ENCODE measurements at regions not wholly inside any gene's neighbourhood (a gene's known extent, or its start where the extent isn't known, plus 50 kb on each side); places are given as distances from the start of the nearest gene placed in this dataset.

DNA sequence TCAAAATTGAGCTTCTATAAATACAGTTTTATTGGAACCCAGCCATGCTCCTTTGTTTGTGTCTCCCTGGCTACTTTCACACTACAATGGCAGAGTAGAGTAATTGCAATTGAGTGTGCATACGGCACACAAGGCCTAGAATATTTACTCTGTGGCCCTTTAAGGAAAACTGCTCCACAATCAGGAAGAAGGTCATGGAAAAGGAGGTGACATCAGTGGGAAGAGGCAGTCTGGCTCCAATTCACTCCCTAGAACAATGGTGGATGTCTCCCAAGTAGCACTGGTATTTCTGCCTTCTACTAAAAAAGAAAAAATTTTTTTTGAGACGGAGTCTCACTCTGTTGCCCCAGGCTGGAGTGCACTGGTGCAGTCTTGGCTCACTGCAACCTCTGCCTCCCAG is 51.3 kb downstream of the KRTAP19-8 start:
- DNase-seq: no peak

DNA sequence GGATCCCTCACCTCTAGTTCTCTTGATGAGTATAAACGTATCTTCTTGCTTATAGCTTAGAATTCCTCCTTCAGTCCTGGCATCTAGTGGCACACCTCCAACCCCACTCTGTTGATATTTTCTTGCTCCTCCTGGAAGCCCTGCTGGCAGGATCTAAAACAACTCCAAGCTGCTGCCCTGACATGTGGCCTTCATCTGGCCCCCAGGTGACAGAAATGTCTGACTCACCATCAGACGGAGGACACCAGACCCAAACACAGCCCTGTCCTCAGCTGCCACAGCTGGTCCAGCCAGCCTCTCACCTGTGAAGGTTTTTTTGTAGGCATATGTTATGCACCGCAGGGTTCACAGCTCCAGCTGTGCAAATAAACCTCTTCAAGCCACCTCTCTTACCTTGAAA is 53.4 kb downstream of the KRTAP19-8 start:
- DNase-seq: no peak

DNA sequence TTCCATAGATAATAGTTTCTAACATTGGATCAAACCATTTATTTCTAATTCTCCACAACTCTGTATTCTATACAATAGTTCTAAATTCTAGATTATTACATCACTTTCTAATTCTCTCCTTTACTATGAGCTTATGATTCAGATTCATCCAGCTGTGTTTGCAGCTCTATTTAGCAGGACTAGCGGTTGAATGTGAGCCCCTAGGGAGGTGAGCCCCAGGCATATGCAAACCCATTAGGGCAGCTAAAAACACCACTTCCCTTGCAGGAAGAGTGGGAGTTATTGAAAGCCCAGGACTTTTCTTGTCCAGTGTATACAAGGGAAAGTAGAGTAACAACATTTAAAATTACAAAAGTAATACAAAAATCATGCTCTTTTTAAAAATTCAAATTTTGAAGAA is 56.9 kb downstream of the KRTAP19-8 start:
- DNase-seq: peak; percentile 39

DNA sequence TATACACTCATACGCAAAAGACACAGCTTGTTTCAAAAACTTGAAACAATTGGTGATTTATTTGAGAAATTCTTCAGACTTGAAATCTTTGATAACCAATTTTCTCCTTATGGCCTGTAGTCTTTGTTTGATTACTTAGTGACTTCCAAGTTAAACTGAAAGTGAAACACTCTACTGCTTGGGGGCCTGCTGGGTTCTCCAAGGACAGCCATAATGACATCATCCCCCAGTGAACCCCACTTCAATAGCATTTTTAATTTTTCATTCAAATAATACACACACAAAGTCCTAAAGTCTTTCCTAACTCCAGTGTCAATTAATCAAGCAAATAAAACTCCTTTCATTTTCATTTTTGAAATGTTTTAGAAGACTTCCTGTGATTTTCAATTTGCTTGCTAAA is 59.2 kb downstream of the KRTAP19-8 start:
- DNase-seq: no peak

GRCh38 chr21:30964283-30964682 is 74.0 kb downstream of the KRTAP19-8 start:
- no peak for DNase-seq

- DNase-seq: no peak
Observed at GRCh38 chr21:30963502-30963901, 74.8 kb downstream of the KRTAP19-8 start.

- DNase-seq: no peak
Observed at GRCh38 chr21:30962013-30962412, 76.3 kb downstream of the KRTAP19-8 start.

DNA sequence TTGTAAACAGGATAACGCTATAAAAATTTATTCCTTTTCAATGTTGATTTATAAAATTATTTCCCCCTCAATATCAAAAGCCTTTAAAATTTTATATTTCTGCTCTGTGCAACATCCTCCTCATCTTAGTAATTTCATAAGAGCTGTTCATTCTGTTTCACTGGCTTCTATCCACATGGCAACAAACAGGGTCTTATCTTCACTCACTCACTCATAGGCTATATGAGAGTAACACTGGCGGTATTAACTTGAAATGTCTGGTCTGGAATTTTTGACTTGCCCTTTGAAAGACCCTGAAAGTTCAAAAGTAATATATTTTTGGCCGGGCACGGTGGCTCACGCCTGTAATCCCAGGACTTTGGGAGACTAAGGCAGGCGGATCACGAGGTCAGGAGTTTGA is 77.4 kb upstream of the KRTAP11-1 start:
- DNase-seq: no peak

GRCh38 chr21:30957010-30957409 is 75.6 kb upstream of the KRTAP11-1 start:
- no peak for DNase-seq

DNA sequence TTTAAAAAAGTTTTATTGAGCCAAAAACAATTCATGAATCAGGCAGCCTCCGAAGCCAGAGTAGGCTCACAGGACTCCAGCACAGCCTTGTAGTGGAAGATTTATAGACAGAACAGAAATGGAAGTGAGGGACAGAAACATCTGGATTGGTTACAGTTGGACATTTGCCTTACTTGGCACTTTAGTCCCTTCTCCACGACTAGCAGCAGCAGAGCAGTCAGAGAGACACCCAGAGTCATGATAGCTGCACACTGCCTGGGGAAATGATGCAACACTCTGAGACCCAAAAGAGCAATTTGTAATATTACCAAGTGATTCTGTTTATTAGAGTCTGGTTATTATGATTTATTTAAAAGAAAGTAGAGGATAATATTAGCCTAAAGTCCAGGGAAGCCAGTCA is 72.2 kb upstream of the KRTAP11-1 start:
- DNase-seq: no peak

- DNase-seq: no peak
Observed at GRCh38 chr21:30947141-30947540, 65.8 kb upstream of the KRTAP11-1 start.

DNA sequence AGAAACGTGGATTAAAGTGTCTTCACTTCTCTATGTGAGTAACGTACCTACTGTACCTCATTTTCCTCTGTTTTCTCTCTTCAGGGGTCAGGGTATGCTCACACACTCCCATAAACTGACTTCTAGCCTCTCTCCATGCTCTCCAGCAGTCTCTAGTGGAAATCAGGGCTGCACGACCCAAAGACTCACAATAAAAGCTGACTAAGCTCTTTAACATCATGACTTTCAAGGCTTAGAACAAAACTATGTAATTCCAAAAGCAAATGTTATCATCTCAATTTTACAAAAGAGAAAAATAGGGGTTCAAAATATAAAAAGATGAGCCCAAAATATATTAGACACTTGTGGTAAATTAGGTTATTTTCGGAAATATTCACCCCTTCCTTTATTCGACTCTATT is 62.5 kb upstream of the KRTAP11-1 start:
- DNase-seq: no peak

DNA sequence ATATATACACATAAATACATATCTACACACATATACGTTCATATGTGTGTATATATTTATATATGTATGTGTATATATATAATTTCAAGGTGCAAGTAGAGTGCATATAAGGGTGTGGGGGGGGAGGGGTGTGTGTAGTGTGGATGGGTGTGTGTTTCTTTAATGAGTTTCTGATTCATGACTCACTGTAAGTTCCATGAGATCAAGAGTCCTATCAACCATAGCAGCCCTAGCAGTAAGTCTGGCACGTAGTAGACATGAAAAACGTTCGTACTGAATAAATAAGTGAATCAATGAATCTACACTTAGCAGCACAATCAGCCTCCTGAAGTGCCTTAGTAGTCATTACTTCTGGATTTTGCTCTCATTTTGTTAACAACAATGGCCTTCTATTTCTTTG is 61.9 kb upstream of the KRTAP11-1 start:
- no peak for DNase-seq

DNA sequence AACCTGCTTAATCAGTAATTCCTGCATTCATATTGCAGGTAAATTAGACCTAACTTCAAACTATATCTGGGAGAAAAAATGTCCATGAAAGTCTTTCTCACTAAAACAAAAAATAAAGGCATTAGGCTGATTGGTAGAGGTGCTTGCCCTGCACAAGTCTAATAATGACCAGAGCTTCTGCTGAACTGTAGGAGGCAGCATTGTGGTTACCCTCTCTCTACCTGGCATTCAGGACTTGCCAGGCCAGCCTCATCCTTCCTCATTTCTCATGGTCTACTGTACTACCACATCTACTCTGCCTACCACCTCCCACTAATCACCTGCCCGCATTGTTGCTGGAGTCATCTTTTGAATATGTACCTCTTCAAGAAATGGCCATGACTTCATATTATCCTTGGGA is 60.8 kb upstream of the KRTAP11-1 start:
- DNase-seq: no peak

- no peak for DNase-seq
Observed at GRCh38 chr21:30936207-30936606, 54.8 kb upstream of the KRTAP11-1 start.

GRCh38 chr21:30935889-30936168 is 54.4 kb upstream of the KRTAP11-1 start:
- no peak for DNase-seq

DNA sequence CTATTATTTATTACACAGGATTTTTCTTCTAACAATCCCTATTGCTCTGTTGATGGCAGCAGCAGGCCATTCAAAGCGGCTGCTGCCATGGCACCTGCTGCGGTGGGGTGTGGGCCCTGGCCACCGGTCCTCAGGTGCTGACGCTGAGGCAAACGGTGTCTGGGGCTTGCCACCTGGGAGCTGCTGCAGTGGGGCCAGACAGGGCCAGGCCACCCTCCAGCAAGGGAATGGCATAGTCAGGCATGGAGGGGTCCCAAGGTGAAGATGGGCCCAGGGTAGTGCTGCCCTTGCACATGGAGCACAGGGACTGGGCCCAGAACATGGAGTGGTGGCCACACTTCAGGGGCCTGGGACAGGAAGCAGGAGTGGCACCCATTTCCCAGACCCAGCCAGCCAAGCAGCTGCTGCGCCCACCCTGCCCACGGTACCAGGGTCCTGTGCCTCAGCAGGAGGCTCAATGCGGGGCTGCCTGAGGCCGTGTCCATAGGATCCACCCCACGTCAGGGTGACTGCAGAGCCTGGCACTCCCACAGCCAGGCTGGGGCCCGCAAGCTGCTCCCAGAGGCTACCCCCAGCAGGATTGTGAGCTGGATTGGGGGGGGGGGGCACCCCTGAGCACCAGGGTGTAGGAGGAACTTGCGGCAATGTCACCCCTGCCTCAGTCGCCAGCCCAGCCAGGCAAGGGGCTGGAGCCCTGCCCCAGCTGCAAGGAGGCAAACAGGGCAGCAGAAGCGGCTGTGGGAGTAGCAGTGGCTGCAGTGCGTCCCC is 53.9 kb upstream of the KRTAP11-1 start:
- no peak for DNase-seq

DNA sequence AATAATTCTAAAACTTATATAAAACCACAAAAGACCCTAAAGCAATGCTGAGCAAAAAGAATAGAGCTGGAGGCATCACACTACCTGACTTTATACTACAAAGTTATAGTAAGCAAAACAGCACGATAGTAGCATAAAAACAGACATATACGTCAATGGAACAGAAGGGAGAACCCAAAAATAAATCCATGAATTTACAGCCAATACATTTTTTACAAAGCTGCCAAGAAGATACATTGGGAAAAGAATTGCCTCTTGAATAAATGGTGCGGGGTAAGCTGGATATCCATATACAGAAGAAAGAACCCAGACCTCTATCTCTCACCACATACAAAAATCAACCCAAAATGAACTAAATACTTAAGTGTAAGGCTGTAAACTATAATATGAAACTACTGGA is 51.3 kb upstream of the KRTAP11-1 start:
- no peak for DNase-seq

Measured in left hindlimb (tissue), 1 donor.